VCaP (cell line): ENCODE measurements at regions not wholly inside any gene's neighbourhood (a gene's known extent, or its start where the extent isn't known, plus 50 kb on each side); places are given as distances from the start of the nearest gene placed in this dataset.

Experiments
- H3K27ac ChIP-seq: fragments of 450-650 bp; 2 replicates; pipeline ENCODE4 v1.5.1; 2017
- CTCF ChIP-seq: fragments of 450-650 bp; conservative IDR thresholded peaks from 2 replicates; pipeline ENCODE4 v1.5.1; 2017; ENCODE audit warnings: mild to moderate bottlenecking, moderate library complexity

- no peak overlapping the region for H3K27ac ChIP-seq
- TF ChIP-seq CTCF: no peak
These were observed 401.3 kb downstream of the PCDH17 start for GRCh38 chr13:58032676-58033460.

- no peak for TF ChIP-seq CTCF
These were observed 412.4 kb downstream of the PCDH17 start for GRCh38 chr13:58043971-58044370.

GRCh38 chr13:58048670-58049069 lies 417.1 kb downstream of the PCDH17 start:
- no peak for TF ChIP-seq CTCF

More at GRCh38 chr13:58043971-58044370, 412.4 kb downstream of the PCDH17 start:
- H3K27ac ChIP-seq: no peak overlapping the region

GRCh38 chr13:58051396-58051795 lies 419.9 kb downstream of the PCDH17 start:
- TF ChIP-seq CTCF: no peak
- H3K27ac ChIP-seq: no peak overlapping the region

More at GRCh38 chr13:58048670-58049069, 417.1 kb downstream of the PCDH17 start:
- H3K27ac ChIP-seq: no peak overlapping the region

- no peak for TF ChIP-seq CTCF
These were observed 420.3 kb downstream of the PCDH17 start for GRCh38 chr13:58051807-58052375.

GRCh38 chr13:58056426-58056825 lies 424.9 kb downstream of the PCDH17 start:
- no peak overlapping the region for H3K27ac ChIP-seq
- no peak for TF ChIP-seq CTCF

More at GRCh38 chr13:58051807-58052375, 420.3 kb downstream of the PCDH17 start:
- no peak overlapping the region for H3K27ac ChIP-seq

- no peak for TF ChIP-seq CTCF
- H3K27ac ChIP-seq: no peak overlapping the region
These were observed 428.1 kb downstream of the PCDH17 start for GRCh38 chr13:58059624-58060023.
